Astrocyte of the hippocampus (primary cell): ENCODE measurements at regions not wholly inside any gene's neighbourhood (a gene's known extent, or its start where the extent isn't known, plus 50 kb on each side); places are given as distances from the start of the nearest gene placed in this dataset.

Source experiments
- DNase-seq: peaks from one replicate; pipeline ENCODE4 v3.0.0; 2011; ENCODE audit warnings: low read depth, low spot score

DNA sequence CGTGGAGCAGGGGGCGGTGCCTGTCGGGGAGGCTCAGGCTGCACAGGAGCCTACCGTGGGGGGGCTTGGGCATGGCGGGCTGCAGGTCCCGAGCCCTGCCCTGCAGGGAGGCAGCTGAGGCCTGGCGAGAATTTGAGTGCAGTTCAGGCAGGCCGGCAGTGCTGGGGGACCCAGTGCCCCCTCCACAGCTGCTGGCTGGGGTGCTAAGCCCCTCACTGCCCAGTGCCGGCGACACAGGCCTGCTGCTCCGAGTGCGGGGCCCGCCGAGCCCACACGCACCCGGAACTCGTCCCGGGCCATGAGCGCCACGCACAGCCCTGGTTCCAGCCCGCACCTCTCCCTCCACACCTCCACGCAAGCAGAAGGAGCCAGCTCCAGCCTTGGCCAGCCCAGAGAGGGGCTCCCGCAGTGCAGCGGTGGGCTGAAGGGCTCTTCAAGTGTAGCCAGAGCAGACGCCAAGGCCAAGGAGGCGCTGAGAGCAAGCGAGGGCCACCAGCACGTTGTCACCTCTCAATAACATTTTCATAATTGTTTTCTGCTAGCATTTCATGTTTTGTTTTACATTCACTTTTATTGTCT lies 1378.9 kb upstream of the CELF4 start:
- DNase-seq, result no peak

GRCh38 chr18:38941711-38942561 lies 1376.3 kb upstream of the CELF4 start:
- no peak for DNase-seq

DNA sequence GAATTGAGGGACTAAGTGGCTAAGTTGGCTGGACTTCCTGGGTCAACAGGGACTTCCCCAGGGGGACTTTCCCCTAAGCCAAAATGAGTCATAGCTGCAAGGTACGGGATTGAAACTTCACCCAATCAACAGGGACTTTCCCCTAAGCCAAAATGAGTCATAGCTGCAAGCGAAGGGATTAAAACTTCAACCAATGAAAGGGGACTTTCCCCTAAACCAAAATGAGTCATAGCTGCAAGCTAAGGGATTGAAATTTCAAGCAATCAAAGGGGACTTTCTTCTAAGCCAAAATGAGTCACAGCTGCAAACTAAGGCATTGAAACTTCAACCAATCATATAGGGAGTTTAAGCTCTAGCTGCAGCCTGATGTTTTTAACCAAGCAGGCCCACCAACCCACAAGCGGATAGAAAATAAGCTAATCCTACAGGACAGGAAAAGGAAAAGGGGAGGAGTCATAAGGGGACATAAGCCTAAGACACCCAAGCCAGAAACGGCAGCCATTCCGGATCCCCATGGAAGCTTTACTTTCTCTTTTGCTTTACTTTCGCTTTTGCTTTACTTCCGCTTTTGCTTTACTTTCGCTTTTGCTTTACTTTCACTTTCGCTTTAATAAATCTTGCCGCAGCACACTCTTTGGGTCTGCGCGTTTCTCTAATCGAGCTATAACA lies 1375.4 kb upstream of the CELF4 start:
- peak; percentile 78 for DNase-seq

DNA sequence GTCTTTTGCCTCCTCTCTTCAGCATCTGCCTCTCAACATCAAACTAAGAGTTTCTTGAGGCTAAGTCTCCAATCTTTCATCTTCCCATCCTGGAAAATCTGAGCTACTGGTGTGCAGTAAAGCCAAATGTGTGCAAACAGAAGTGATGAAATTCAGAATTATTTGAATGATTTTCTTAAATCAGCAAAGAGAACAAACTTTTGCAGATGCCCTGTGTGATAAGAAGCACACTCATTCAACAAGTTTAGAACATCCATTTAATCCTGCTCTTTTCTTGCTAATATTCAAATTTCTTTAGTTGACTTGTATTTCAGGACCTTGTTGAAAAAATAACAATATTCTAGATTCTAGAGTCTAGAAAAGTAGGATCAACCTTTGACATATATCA lies 1374.9 kb upstream of the CELF4 start:
- DNase-seq, result no peak

- no peak for DNase-seq
These were observed 1368.4 kb upstream of the CELF4 start for GRCh38 chr18:38933910-38934510.

GRCh38 chr18:38933322-38933721 lies 1367.7 kb upstream of the CELF4 start:
- no peak for DNase-seq

DNA sequence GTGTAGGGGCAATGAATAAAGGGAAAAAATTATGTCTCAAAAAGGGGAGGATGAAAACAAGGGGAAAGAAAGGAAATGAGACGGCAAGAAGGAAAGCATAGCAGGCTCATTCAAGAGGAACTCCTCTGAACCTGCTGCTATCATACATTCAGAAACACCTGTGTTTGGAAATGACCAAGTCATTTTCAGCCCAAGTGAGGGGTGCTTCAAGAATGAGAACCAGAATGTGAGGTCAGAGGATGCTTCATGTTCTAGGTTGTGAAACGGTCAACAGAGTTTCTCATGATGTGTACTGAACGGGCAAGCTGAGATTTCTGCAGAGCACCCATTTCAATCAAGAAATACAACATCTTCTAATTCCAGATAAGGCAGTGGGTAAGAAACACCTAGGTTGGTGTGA lies 1367.2 kb upstream of the CELF4 start:
- no peak for DNase-seq

DNA sequence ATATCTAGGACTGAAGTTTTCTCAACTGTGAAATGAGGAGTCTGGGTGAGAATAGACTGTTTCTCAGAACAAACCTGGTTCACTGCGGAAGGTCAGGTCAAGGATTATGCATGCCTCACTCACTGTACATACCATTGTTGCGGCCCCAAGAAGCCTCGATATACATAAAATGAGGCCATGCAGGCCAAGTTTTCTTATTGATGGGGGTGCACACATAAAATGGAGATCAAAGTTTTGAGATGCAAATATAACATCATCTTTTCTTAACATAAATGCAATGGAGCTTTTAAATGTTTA lies 1366.1 kb upstream of the CELF4 start:
- no peak for DNase-seq

DNA sequence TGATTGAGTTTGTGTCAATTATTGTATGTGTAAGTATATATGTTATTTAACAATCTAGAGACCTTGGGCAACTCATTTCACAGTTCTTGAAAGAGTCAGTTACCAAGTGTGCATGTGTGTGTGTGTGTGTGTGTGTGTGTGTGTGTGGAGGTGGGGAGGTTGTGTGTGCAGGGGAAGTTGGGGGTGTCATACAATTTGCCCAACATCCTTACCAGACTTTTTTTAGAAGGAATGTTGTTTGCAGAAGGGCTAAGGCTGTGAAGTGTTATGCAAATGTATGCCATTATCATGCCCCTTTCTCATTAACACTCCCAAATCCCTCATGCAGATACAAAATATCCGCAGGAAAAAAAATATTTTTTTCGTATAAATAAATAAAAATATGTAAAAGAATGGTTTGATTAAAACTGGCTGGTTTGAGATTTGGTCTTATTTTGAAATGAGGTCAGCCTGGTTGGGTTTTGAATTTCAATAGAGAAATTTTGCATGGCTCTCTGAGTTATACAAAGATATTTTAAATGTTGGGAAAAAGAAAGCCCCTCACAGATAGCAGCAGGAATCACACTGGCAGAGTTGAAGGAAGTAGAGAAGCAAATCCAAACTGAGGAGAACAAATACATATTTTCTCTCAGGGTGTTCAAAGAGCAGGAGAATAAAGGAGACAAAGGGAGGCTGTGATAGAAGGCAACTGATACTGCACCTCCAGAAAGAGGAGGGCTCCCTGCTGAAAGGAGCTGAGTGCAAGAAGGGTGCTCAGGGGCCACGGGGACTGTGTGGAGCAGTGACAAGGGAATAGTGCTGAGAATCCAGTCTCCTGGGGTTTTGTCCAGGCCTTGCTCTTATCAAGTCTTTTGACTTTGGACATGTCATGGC lies 1365.5 kb upstream of the CELF4 start:
- DNase-seq, result no peak

DNA sequence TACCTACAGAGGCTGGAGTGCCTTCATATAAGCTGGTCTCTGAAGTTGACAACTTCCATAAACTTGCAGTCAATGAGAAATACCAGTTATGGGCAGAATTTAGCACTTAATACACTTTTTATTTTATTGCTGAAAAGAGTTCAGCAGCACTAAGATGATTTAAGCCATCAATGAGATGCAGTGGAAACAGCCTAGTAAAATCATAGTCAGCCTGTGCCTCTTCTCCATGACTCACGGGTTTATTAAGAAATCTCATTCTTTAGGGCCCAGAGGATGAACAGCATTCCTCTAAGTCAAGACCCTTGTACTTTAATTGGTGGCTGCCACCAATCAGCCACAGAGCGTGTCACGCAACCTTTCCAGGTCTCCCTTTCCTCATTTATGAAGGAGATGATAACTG lies 1357.9 kb upstream of the CELF4 start:
- no peak for DNase-seq

DNA sequence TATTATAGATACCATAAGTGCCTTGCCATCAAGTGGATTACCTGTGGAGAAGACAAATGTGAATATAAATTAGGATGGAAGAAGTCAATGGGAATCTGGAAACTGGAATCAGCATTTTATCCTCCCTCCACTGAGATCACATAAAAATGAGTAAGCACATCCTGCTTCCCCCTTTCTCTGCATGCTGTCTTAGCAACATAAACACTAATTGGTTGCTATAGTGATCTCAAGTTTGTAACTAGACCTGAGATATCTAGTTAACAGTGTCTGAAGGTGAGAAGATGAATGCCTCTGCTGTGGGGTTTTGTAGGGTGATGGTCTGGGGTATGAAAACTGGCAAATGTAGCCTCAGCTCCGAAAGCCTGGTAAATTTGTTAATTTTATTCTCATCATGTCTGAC lies 1357.5 kb upstream of the CELF4 start:
- no peak for DNase-seq

DNA sequence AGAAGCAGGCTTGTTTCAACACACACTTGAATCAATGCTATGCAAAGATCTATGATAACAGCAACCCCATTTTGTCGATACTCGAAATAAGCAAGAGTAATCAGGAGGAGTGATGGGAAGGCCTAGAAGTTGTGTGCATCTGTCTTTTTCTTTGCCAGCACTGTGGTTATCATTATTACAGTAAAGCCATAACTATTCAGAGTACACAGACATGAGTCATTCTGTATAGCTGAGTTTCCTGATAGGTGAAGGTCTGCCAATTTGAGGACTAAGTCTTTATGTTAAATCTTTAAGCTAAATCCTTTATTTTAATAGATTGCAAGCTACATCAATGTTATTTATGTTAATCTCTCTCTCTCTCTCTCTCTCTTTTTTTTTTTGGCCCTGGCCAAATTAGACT lies 1344.4 kb upstream of the CELF4 start:
- peak; percentile 15 for DNase-seq

- DNase-seq, result peak; percentile 9
These were observed 1337.2 kb upstream of the CELF4 start for GRCh38 chr18:38902796-38903195.

- DNase-seq, result no peak
These were observed 1334.8 kb upstream of the CELF4 start for GRCh38 chr18:38900445-38900844.

DNA sequence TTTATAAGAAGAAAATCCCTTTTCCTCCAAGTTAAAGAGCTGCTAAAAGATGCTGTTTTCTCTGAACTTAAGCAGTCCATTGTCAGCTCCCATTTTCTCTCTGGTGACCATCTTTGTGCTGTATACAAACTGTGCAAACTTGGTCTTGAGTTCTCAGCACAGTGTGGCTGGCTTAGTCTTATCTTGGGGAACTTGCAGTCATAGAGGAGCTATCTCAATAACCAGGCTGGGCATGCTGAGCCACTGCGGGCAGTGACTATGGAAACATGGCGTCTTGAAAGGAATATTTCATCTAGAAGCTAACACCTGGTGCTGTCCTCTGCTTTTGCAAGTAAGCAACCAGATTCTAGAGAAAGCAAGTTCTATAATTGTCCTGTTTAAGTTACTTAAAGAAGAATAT lies 1334.4 kb upstream of the CELF4 start:
- no peak for DNase-seq

GRCh38 chr18:38899252-38899651 lies 1333.7 kb upstream of the CELF4 start:
- DNase-seq, result no peak

GRCh38 chr18:38898167-38898566 lies 1332.6 kb upstream of the CELF4 start:
- no peak for DNase-seq

DNA sequence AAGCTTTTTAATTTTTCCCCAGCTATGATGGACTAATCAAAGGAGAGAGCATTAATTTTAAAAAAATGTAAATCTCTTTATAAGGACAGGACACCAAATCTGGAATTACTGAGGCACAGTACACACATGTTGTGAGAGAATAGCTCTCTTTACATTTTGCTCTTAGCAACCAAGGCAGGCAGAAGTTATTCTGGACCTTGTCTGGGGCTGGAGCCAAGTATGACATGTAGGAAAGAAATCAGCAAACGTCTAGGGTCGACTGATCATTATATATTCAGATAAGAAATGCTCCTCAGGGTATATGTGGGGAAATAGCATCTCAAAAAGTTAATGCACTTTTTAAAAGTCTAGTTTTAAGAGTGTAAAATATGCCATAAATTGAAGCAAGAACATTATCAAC lies 1330.0 kb upstream of the CELF4 start:
- no peak for DNase-seq

- DNase-seq, result no peak
These were observed 1322.0 kb upstream of the CELF4 start for GRCh38 chr18:38887671-38888020.

DNA sequence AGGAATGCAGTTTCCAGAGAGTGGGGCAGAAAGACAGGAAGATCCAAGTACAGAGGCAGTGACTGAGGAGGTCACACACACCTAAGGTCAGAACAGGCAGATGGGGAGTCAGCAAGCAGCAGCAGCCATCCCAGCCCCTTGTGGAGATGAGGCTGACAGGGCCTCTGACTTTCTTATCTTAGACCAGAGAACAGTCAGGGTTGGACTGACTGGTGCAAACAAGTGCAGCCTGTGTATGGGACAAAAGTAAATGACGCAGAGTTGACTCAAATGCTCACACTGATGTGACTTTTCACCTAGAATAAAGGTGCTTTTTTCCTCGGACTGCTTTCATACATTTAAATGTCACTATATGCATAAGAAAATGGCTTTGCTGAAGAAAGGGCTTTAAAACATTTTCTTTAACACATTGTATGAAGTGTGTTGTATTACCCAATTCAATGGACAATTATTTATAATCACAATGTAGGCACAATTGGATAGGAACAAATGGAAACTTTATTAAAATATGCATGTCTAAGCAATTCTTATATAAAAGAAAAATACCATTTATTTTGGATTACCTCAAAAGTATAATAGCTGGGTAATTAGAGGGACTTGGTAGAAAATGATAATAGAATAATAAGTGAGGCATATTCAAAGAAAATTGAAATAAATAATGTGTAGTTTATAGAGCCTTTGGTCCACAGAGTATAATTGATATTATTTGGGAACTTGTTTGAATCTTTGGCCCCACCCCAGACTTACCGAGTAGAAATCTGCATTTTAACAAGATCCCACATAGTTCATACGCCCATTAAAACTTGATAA lies 1321.5 kb upstream of the CELF4 start:
- no peak for DNase-seq

- DNase-seq, result no peak
These were observed 1320.6 kb upstream of the CELF4 start for GRCh38 chr18:38886235-38886634.
